IPS-NIHi7 (cell line): ENCODE measurements at regions not wholly inside any gene's neighbourhood (a gene's known extent, or its start where the extent isn't known, plus 50 kb on each side); places are given as distances from the start of the nearest gene placed in this dataset.
"Not testable (repeated sequence)": the region's sequence is repeated elsewhere in the genome, so short reads cannot be mapped to it uniquely, and the experiment has no call there.

ENCODE experiments used
- DNase-seq: peaks from one replicate; pipeline ENCODE4 v3.0.0; 2012; ENCODE audit warnings: mixed read lengths; ENCODE audit errors: extremely low spot score

GRCh38 chr4:26239801-26240200 is 81.0 kb upstream of the RBPJ start:
- DNase-seq = no peak

- no peak for DNase-seq
These were observed 79.6 kb upstream of the RBPJ start for GRCh38 chr4:26241179-26241578.

GRCh38 chr4:26242451-26242850 is 78.4 kb upstream of the RBPJ start:
- DNase-seq = no peak

GRCh38 chr4:26244138-26244537 is 76.7 kb upstream of the RBPJ start:
- not testable (repeated sequence) for DNase-seq

- DNase-seq = no peak
These were observed 72.2 kb upstream of the RBPJ start for GRCh38 chr4:26248647-26249046.

GRCh38 chr4:26252349-26253025 is 68.3 kb upstream of the RBPJ start:
- DNase-seq = no peak

GRCh38 chr4:26253968-26254367 is 66.8 kb upstream of the RBPJ start:
- no peak for DNase-seq

- DNase-seq = no peak
These were observed 64.8 kb upstream of the RBPJ start for GRCh38 chr4:26255989-26256388.

GRCh38 chr4:26257444-26257843 is 63.4 kb upstream of the RBPJ start:
- DNase-seq = not testable (repeated sequence)

GRCh38 chr4:26257850-26258249 is 63.0 kb upstream of the RBPJ start:
- no peak for DNase-seq

- no peak for DNase-seq
These were observed 60.2 kb upstream of the RBPJ start for GRCh38 chr4:26260571-26260970.

GRCh38 chr4:26261405-26261804 is 59.4 kb upstream of the RBPJ start:
- no peak for DNase-seq

- peak; percentile 62 for DNase-seq
These were observed 57.6 kb upstream of the RBPJ start for GRCh38 chr4:26263165-26263564.

GRCh38 chr4:26264109-26264508 is 56.7 kb upstream of the RBPJ start:
- no peak for DNase-seq

GRCh38 chr4:26267087-26267486 is 53.7 kb upstream of the RBPJ start:
- DNase-seq = no peak

- DNase-seq = no peak
These were observed 52.6 kb upstream of the RBPJ start for GRCh38 chr4:26268246-26268645.

- DNase-seq = no peak
These were observed 51.8 kb upstream of the RBPJ start for GRCh38 chr4:26269038-26269437.
